SU-DHL-6 (cell line): ENCODE measurements at regions not wholly inside any gene's neighbourhood (a gene's known extent, or its start where the extent isn't known, plus 50 kb on each side); places are given as distances from the start of the nearest gene placed in this dataset.

Experiments
- CTCF ChIP-seq: fragments of 200-600 bp; sonication (generic); IDR thresholded peaks from one replicate; pipeline ENCODE4 v1.5.1; 2017; ENCODE audit warnings: antibody characterized with exemption, mild to moderate bottlenecking, low read length, moderate library complexity; ENCODE audit not compliant: insufficient read depth, poor library complexity, severe bottlenecking
- EZH2phosphoT487 ChIP-seq: fragments of 200-600 bp; sonication (generic), shearing (Covaris generic); conservative IDR thresholded peaks from 2 replicates; pipeline ENCODE4 v1.6.1; 2018; ENCODE audit warnings: mild to moderate bottlenecking, antibody characterized with exemption, low read length, moderate library complexity, mixed read lengths

GRCh38 chr4:159600061-159600460, 497.2 kb downstream of the RAPGEF2 start:
- TF ChIP-seq CTCF (no peak), EZH2phosphoT487 (no peak)
